GM12878 (cell line): ENCODE measurements at regions not wholly inside any gene's neighbourhood (a gene's known extent, or its start where the extent isn't known, plus 50 kb on each side); places are given as distances from the start of the nearest gene placed in this dataset.

Experiments
- EP300 ChIP-seq, 2 experiments: fragments of 150-350 bp in 1 of 2; IDR thresholded peaks; 2 replicates each; pipeline ENCODE4 v1.6.1; 2011 to 2012; ENCODE audit warnings: low read depth in 2 of 2, low read length in 2 of 2, borderline replicate concordance in 1 of 2, improper control_type of control experiment in 1 of 2, inconsistent platforms in 1 of 2; ENCODE audit not compliant: control insufficient read depth in 1 of 2
- KAT2A ChIP-seq: conservative IDR thresholded peaks from 2 replicates; pipeline ENCODE4 v1.6.1; 2011; ENCODE audit warnings: low read depth, low read length; ENCODE audit not compliant: control insufficient read depth

- TF ChIP-seq EP300 (IDR thresholded peaks at IDR 0.05; ENCODE audit: borderline replicate concordance in 1 of 2, control insufficient read depth in 1 of 2, low read depth in 2 of 2, low read length in 2 of 2) (no peak), KAT2A (no peak)
Measured at GRCh38 chr20:60934724-60935123, 317.3 kb upstream of the CDH4 start.
